Epithelial cell of esophagus (primary cell): ENCODE measurements at regions not wholly inside any gene's neighbourhood (a gene's known extent, or its start where the extent isn't known, plus 50 kb on each side); places are given as distances from the start of the nearest gene placed in this dataset.
A peak's percentile ranks its signal among the peaks of the same experiment; 100 is the strongest.
"Not testable (repeated sequence)": the region's sequence is repeated elsewhere in the genome, so short reads cannot be mapped to it uniquely, and the experiment has no call there.

ENCODE experiments used
- DNase-seq: peaks from one replicate; pipeline ENCODE4 v3.0.0; 2010; ENCODE audit warnings: low read depth
- H3K4me3 ChIP-seq: 2 replicates; pipeline ENCODE4 v1.5.1; 2011; ENCODE audit warnings: mild to moderate bottlenecking, low read length, control low read depth
- CTCF ChIP-seq: IDR thresholded peaks from 2 replicates; pipeline ENCODE4 v1.5.1; 2011; ENCODE audit warnings: low read depth, mild to moderate bottlenecking, low read length, control low read depth, inconsistent platforms; ENCODE audit not compliant: insufficient read depth; ENCODE audit errors: missing control alignments

DNA sequence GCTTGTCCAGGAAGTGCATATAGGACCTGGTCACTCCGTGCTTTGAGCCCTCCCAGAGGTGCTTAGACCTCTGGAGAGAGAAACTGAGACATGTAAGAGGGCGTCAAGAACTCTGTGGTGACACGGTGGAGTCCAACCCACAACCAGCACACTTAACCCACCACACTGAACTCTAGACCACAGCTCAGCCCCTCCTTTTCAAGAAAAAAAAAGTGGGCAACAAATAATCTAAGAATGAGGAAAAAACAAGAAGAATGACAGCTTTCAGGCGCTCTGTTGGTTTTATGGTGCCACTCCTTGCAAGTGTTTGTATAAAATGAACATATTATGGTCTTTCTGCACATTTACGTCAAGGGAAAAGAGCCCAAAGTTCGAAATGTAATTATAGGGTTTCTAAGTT, 50.2 kb upstream of the SNAPC3 start:
- no peak for DNase-seq
- no peak for TF ChIP-seq CTCF
- no peak overlapping the region for H3K4me3 ChIP-seq

GRCh38 chr9:15371448-15371845, 51.2 kb upstream of the SNAPC3 start:
- DNase-seq, result no peak
- no peak for TF ChIP-seq CTCF
- no peak overlapping the region for H3K4me3 ChIP-seq

GRCh38 chr9:15370466-15371447, 51.9 kb upstream of the SNAPC3 start:
- TF ChIP-seq CTCF, result no peak
- no peak for DNase-seq
- no peak overlapping the region for H3K4me3 ChIP-seq

DNA sequence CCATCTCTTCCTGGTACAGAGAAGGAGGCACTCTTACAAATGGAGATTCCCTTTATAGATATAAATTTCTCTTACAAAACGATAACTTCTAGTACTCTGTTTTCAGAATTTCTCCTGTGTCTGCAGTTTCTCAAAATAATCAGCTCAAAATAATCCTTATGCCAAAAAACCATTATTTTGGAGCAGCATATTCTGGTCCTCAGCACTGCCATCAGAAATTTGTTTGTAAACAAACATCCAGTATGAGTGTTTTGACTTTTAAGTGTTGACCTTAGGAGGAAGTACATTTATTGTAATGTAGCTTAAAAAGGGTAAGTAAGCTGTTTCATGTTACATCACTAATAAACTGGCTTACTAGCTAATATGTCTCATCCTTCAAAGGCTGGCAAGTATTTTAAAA, 52.8 kb upstream of the SNAPC3 start:
- no peak for TF ChIP-seq CTCF
- DNase-seq, result no peak
- no peak overlapping the region for H3K4me3 ChIP-seq

DNA sequence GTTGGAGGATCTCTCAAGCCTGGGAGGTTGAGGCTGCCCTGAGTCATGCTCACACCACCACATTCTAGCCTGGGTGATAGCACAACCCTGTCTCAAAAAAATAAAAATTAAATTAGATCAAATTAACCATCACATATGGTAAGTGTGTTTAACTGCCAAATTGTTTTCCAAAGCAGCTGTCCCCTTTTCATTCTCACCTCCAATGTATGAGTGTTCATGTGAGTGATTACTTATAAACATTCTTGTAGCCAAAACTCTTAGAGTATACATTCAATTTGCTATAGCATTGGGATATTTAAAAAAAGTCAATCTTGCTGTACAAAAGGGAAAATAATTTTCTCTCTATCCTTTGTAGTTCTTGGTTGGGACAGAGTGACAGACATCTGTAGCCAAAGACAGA, 53.4 kb upstream of the SNAPC3 start:
- no peak overlapping the region for H3K4me3 ChIP-seq
- no peak for TF ChIP-seq CTCF
- no peak for DNase-seq

GRCh38 chr9:15364975-15365553, 57.6 kb upstream of the SNAPC3 start:
- not testable (repeated sequence) for H3K4me3 ChIP-seq, DNase-seq

DNA sequence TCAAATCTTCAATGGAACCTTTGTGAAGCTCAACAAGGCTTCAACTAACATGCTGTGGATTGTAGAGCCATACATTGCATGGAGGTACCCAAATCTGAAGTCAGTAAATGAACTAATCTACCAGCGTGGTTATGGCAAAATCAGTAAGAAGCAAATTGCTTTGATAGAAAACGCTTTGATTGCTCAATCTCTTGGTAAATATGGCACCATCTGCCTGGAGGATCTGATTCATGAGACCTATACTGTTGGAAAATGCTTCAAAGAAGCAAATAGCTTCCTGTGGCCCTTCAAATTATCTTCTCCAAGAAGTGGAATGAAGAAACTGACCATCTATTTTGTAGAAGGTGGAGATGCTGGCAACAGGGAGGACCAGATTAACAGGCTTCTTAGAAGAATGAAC, 54.7 kb upstream of the TTC39B start:
- peak; percentile 8 for DNase-seq
- no peak overlapping the region for H3K4me3 ChIP-seq
- TF ChIP-seq CTCF, result no peak
